CD4-positive, alpha-beta T cell treated with Interleukin-21 for 1 hour (primary cell): ENCODE measurements at regions not wholly inside any gene's neighbourhood (a gene's known extent, or its start where the extent isn't known, plus 50 kb on each side); places are given as distances from the start of the nearest gene placed in this dataset.

Source experiments
- DNase-seq: peaks from one replicate; pipeline ENCODE4 v3.0.0-alpha.2; 2020

DNA sequence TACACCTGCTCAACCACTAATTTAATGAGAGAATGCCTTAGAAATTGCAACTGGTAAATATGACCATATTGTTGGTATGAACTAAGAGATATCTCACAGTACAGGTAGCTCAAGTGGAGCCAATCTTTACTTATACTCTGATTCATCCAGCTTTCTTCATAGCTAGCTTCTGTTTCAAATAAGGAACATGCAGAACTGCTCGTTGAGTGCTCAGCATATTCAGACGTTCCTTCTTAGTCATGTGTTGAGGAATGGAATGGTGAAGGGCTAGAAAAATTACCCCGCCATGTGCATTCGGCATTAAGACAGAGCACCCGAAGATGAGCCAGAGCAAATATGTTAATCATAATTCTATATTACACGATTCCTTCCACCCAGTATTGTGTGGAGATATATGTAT, 144.0 kb upstream of the VRK2 start:
- no peak for DNase-seq

DNA sequence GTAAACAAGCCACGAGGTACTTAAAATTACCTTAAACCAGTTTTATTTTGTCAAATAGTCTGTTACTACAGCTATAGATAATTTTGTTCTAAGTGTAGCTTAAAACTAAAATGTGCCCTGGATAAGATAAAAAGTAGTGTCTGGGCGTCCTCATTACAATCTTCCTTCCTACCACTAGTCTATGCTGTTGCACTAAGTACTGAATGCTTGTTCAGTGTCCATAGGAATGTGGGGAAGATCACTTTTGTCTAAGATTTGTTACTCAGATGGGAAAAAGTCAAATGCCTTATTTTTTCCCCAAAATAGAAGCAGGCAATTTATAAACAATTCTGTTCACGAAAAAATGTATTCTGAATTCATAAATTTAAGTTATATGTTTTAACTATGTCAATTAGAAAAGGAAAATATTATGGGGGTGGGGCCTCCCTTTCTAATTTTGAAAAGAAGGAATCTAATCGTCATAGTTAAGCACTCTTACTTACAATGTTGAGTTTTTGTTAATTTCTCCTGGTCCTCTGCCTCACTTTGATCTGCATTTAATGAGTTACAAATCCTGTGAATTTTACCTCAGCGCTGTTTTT, 140.4 kb upstream of the VRK2 start:
- peak; percentile 46 for DNase-seq

DNA sequence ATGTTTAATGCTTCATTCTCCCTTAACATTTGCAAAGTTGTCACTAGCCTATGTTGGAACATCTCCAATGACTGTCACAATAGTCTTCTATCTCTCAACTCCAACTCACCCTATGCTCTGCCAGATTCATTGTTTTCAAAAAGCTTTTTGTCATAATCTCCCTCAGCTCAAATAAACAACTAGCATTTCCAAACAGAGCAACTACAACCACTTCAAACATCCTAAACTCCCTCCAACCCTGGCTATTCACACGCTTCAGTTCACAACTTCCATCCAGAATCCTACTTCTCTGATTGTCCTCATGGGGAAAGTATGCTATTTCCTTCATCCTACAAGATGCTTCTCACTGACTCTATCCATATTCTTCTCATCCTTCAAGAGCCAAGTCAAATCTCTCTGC, 139.2 kb upstream of the VRK2 start:
- no peak for DNase-seq

DNA sequence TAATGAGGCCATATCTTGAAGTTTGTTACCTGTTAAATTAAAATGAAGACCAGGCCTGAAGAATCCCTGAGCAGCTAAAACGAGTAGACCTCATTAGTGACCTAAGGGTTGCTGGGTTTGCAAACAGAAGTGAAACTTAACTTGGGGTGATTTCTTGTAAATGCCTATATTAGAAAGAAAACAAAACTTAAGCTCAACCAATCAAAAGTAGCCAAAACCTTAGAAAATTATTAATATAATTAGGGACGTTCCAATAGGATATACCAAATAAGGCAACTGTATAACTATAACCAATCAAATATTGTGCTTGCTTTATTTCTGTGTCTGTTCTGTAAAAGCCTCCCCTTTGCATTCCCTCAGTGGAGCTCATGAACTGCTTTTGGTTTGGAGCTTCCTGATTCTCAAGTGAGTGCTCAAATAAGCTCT, 137.9 kb upstream of the VRK2 start:
- DNase-seq = peak; percentile 57

DNA sequence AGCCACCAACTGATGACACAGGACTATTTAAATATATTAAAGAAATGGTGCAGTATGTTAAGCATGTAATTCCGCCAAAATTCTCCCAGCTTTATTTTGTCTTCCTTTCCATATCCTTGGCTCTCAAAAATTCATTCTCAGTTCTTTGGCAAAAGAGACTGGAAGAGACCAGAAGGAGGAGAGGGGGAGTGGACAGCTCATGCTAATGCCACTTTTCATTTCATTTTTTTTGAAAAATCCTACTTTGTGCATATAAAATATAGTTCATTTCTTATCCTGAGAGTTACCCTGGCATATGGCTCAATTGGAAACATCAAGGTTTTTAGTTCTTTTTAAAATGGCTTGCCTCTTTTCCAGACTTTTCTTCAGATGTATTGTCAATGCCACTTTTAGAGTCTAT, 128.5 kb upstream of the VRK2 start:
- DNase-seq = no peak

DNA sequence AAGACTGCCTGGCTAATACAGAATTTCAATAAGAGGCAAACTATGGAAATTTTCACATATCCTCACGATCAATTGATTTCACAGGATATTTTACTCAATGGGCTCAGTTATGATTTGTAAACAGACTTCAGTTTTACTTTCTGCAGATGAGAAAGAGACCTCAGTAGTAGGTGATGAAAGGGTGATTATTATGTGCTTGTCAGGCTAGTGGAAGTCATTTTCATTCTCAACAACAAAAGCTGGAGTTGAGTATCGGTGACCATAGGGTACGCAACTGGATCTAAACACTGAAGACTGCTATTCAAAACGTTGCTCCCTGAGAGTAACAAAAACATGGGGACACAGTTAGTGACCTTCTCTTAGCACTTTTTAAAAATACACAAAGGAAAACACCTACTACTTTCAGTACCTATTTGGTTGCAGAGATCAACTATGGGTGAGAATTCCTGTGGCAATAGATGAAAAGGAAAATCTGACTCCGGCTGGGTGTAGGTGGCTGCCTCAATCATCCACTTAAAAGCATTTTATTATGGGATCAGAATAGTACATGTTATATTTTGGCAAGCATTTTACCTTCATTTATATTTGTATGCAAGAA, 126.2 kb upstream of the VRK2 start:
- DNase-seq = no peak

DNA sequence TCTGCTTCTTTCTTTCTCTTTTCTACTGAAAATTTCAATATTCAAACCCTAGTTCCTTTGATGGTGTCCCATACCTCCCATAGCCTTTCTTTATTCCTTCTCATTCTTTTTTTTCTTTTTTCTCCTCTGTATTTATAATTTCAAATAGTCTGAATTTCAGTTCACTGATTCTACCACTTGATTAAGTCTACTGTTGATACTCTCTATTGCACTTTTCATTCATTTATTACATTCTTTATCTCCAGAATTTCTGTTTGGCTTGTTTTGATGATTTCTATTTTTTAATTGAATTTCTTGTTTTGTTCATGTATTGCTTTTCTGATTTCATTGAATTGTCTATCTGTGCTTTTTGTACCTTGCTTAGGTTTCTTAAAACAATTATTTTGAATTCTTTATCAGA, 111.9 kb upstream of the VRK2 start:
- no peak for DNase-seq

DNA sequence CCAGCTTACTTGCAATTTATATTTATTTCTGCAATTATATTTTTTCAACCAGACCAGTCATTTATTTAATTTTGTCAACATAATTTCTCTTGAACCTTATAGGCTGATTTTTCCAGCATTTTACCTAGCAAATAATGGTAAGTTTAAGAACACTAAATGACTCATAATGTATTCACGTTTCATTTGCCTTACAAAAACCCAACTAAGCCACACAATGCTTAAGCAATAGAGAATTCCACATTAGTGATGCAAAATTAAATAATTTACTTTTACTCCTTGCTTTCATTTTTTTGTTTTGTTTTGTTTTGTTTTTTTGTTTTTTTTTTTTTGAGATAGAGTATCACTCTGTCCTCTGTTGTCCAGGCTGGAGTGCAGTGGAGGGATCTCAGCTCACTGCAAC, 110.4 kb upstream of the VRK2 start:
- DNase-seq = no peak

DNA sequence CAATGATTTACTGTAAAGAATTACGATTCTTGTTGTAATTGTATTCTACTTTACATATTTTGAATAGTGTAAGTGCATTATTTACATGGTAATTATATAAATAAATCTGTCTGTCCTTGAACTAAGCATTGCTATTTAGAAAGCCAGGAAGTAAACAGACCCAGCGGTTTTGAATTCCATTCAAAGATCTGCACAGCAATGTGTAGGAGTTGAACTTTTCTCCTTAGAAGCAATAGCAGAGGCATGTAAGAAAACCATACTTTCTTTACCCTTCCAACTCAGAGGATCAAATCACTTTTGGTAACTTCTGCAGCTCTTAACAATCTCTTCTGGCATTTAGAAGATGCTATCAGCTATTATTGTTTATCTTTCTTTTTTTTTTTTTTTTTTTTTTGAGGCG, 109.2 kb upstream of the VRK2 start:
- no peak for DNase-seq

DNA sequence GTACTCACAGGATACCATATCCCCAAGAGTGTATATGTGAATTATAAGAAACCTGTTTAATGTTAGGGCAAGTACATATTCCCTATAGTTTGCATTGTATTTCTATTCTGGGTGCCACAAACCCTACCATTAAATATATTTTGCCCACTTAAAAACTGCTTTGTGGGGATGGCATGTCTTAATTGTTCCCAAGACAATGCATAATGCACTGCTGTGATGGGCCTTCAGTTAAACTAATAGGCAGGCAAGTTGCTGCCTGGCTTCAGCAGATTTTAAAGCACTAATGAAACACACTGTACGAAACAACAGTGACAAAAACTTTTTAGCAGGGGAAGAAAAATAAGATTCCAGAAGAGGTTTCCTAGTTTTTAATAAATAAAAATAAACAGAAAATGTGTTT, 104.8 kb upstream of the VRK2 start:
- no peak for DNase-seq

DNA sequence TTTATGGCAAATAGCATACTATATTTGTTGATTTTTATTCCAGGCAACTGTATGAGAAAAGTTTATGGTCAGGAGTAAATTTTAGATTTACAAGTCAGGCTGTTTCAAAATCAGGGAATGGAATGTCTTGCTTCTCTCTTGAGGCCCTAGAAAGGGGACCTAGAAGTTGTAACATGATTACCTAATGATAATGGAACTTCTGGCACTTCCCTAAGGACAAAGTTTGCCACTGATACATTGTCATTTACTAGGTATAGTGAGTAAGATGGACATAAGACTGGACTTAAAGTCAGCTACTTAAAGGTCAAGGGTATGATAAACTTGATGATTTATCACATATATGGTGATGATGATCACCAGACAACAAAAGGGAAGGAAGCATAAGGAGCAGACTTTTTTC, 103.3 kb upstream of the VRK2 start:
- no peak for DNase-seq

DNA sequence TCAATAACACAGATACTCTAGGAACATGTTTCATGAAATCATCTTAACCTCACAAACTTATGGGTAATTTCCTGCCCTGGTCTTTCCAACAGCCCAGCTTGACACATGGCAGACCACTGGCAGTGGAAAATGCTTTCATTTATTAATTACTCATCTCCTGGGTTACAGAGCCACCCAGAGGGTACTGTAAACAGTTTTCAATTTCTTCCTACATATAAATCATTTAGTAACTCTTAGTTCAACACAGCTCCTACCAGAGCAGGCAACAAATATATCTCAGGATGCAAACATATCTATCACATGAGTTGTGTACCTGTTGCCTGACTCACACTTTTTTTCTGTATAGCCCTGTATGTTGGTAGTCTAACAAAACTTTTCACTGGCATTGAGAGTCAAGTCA, 99.2 kb upstream of the VRK2 start:
- DNase-seq = no peak

DNA sequence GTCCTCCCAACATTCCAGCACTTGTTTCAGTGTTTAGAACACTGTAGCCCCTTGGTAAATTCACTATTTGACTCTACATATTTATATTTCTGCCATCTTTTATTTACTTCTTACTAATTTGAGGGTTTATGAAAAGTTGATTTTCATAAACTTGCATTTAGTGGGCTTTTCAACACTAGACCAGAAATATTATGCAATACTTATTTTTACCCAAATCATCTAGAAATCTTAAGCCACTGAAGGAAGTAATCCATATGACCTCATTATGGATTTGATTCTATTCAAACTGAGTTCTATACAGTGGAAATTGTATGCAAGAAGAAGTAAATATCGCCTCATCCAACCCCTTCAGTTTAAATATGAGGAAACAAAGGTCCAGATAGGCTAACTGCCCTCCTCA, 92.6 kb upstream of the VRK2 start:
- no peak for DNase-seq

DNA sequence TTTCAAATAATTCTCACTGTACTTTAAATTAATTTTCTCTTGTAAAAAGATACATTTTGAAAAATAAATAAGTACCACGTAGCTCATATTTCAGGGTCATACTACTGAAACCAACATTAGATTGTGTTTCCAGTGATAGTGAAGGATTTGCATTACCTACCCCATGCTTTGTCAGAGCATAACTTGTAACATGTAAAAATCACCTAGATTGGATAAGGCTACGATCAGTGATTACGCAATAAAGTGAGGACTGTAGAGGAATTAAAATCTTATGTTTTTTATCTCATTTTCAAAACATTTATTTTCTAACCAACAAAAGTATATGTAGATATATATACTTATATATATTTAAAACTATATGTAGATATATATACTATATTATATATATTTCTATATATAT, 89.4 kb upstream of the VRK2 start:
- no peak for DNase-seq

DNA sequence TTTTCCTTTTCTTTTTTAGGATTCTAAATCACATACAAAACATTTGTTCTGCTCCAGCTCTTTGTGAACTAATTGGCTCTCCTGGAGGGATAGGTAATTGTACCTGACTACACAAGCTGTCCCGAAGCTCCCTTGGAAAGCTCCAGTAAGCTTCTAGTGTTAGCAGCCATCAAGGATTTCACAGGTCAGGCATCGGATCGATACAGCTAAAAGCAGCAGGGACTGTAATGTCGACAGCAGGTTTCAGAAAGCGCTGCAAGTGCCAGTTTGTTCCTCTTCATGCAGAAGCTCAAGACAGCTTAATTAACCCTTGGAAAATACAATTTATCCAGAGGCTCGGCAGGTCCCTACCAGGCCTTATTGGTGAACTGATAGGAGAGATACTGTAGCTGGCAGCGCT, 87.2 kb upstream of the VRK2 start:
- DNase-seq = no peak

DNA sequence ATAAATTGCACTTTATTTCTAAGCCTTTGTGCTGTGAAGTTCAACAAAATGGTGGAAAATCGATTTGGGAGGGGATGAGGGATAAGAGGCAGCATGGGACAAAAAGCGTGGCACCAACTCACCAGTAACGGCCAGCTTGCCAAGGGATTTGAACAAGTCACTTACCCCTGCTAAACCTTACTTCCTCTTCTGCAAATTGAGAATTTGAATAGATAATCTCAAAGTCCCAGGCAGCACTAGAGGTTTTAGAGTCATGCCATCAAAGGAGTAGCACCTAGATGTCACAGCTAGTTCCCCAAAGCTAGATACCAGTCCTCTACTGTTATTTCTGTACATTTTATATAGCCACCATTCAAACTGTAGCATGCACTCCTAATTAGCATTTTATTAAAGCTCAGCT, 83.7 kb upstream of the VRK2 start:
- no peak for DNase-seq

DNA sequence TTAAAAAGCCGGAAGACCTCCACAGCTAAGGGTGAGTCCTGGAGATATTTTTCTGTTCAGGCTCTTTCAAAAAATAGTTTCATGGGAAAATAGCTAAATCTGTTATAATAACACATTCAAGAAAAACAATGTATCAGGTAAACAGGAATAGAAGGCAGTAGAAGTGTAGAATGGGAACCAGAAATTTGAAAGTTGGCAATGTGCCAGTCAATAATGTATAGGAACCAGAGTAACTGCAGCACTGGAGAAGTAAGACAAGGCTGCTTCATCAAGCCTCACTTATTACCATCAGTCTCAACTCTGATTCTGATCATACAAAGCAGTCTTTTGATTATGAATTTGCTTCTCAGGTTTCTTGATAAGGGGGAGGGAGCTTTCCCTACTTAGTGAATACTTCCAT, 81.4 kb upstream of the VRK2 start:
- no peak for DNase-seq

DNA sequence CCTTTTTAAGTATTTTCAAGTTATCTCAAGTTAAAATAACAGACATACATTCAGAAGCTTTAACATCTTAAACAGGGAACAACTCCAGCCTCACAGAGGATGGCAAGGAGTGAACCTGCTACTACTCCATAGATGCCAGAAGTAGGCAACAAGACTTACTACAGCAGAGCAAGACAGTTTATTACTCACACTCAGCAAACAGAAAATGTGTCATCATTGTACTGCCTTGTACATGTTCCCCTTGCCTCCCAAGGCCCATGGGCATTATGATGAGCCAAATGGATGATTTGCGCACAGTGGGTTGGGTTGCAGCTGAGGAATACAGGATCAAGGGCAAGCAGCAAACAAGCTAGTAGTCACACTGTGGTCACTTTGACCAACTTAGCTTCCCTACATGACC, 80.6 kb upstream of the VRK2 start:
- no peak for DNase-seq

DNA sequence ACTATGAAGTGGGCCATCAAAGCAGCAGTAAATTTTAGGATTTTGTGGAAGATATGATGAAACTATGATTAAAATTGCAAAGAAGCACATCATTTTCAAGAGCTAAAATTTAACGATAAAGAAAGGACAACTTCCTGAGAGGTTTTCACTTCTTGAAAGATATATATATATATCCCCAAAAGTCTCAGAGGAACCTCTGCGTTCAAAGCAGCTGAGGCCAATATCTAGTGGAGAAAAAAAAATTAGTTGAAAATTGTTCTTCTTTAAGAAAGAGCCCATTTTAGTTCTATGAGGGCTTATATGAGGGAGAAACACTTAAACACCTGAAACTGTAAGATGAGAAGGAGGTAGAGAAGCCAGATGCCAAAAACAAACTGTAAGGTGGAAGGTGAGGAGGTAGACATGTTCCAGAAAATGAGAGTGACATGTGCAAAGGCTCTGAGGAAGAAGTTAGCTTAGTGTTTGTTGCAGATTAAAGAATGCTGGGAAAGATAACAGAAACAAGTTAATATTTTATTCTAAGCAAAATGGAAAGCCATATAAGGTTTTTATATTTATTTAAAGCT, 72.9 kb upstream of the VRK2 start:
- no peak for DNase-seq

DNA sequence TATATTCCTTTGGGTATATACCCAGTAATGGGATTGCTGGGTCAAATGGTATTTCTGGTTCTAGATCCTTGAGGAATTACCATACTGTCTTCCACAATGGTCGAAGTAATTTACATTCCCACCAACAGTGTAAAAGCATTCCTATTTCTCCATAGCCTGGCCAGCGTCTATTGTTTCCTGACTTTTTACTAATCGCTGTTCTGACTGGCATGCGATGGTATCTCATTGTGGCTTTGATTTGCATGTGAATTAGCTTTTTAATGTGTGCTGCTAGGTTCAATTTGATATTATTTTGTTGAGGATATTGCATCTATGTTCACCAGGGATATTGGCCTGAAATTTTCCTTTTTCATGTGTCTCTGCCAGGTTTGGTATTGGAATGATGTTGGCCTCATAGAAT, 67.4 kb upstream of the VRK2 start:
- no peak for DNase-seq

DNA sequence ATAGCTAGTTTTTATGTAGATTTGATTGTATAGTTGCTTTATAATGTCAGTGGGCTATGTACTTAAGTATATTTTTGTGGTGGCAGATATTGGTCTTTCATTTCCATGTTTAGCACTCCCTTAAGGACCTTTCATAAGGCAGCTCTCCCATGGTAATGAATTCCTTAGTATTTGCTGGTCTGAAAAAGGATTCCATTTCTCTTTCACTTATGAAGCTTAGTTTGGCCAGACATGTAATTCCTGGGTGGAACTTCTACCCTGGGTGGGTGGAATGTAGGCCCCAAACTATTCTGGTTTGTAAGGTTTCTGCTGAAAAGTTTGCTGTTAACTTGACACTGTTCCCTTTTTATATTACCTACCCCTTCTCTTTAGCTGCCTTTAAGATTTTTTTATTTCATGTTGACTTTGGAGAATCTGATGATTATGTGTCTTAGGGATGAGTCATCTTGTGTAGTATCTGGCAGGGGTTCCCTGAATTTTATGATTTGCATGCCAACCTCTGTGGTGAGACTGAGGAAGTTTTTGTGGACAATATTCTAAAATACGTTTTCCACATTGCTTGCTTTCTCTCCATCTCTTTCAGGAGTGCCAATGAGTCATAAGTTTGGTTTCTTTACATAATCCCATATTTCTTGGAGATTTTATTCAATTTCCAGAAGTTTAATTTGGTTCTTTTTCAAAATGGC, 65.4 kb upstream of the VRK2 start:
- DNase-seq = no peak

DNA sequence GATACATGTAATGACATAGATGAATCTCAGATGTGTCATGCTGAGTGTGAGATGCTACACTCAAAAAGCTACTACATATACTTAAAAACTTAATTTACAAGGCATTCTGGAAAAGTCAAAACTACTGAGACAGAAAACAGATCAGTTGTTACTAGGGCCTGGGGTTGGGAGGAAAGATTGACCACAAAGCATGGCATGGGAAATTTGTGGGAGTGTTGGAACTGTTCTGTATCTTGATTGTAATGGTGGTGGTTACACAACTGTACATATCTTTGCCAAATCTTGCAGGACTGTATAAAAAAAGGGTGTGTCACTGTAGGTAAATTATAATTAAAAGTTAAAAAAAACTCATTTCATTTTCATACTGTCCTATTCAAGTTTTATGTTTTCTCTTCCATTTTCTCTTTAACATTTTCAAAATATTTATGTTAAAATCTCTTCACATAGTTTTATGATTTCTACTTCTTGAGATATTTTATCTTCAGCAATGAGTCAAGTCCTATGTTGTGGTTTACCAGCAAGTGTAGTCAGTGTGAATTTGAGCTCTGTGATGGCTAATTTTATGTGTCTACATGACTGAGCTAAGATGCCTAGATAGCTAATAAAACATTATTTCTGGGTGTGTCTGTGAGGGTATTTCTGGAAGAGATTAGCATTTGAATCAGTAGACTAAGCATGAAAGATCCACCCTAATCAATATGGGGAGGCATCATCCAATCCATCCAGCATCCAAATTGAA, 58.6 kb upstream of the VRK2 start:
- no peak for DNase-seq

DNA sequence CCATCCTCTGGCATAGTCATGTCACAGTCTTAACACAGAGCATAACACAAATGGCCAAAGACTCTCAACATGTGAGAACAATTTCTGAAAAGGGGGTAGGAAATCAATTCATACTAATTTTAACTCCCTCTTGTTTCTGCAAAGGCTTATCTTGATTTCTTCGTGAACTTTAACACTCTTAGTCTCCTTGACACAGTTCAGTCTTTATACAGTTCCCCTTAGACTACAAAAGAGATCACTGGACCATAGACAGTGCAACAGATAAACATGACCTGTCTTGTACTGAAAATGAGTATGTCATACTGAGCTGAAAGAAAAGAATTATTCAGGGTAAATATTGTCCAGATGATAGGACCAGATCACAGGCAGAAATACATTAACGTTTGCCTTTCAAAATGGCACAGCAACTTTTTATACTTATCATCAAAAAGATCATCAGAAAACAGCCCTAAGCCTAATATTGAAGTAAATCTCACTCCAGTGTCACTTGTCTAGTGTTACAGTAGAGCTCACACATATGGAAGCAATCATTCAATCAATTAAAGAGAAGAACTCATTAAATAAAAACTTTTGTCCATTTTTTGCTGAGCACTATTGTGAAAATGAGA, 56.4 kb upstream of the VRK2 start:
- DNase-seq = no peak
